GM23338 (cell line): ENCODE measurements at regions not wholly inside any gene's neighbourhood (a gene's known extent, or its start where the extent isn't known, plus 50 kb on each side); places are given as distances from the start of the nearest gene placed in this dataset.

Source experiments
- ATAC-seq: fragments of 200-7000 bp; cut with Tn5 transposase; 3 replicates; pipeline ENCODE4 v1.9.1; 2020
- DNase-seq: peaks from one replicate; pipeline ENCODE4 v3.0.0-alpha.2; 2015; ENCODE audit warnings: low spot score
- H2AFZ ChIP-seq: fragments of 200-600 bp; sonication (generic); 2 replicates; pipeline ENCODE4 v1.8.0; 2016; ENCODE audit warnings: antibody characterized with exemption, mild to moderate bottlenecking, moderate library complexity
- H3F3A ChIP-seq: fragments of 200-600 bp; sonication (generic); replicated peaks from 2 replicates; pipeline ENCODE4 v1.8.0; 2017; ENCODE audit warnings: antibody characterized with exemption, mixed run types, low read depth
- H3K27ac ChIP-seq: fragments of 200-600 bp; sonication (generic); 2 replicates; pipeline ENCODE4 v1.6.1; 2016; ENCODE audit warnings: low read depth
- H3K27me3 ChIP-seq: fragments of 200-600 bp; sonication (generic); 2 replicates; pipeline ENCODE4 v1.8.0; 2016; ENCODE audit warnings: mild to moderate bottlenecking, mixed run types, moderate library complexity; ENCODE audit not compliant: insufficient read depth
- H3K36me3 ChIP-seq: fragments of 200-600 bp; sonication (generic); 2 replicates; pipeline ENCODE4 v1.8.0; 2016; ENCODE audit warnings: mild to moderate bottlenecking; ENCODE audit not compliant: insufficient read depth
- H3K4me1 ChIP-seq: fragments of 200-600 bp; sonication (generic); 2 replicates; pipeline ENCODE4 v1.8.0; 2016; ENCODE audit warnings: mild to moderate bottlenecking, moderate library complexity; ENCODE audit not compliant: insufficient read depth
- H3K4me2 ChIP-seq: fragments of 200-600 bp; sonication (generic); 2 replicates; pipeline ENCODE4 v1.7.1; 2017; ENCODE audit warnings: mixed run types
- H3K4me3 ChIP-seq: fragments of 200-600 bp; sonication (generic); 2 replicates; pipeline ENCODE4 v1.6.1; 2016; ENCODE audit warnings: mixed run types
- H3K79me2 ChIP-seq: fragments of 200-600 bp; sonication (generic); replicated peaks from 2 replicates; pipeline ENCODE4 v1.8.0; 2017; ENCODE audit warnings: mild to moderate bottlenecking; ENCODE audit not compliant: insufficient read depth
- H3K9me2 ChIP-seq: fragments of 200-600 bp; sonication (generic); 2 replicates; pipeline ENCODE4 v1.8.0; 2017; ENCODE audit not compliant: insufficient read depth
- H4K20me1 ChIP-seq: fragments of 200-600 bp; sonication (generic); replicated peaks from 2 replicates; pipeline ENCODE4 v1.8.0; 2017; ENCODE audit warnings: mild to moderate bottlenecking; ENCODE audit not compliant: insufficient read depth
- H3K27ac Mint-ChIP-seq: 2 replicates; pipeline ENCODE4 v1.8.0; 2020; ENCODE audit warnings: inconsistent platforms, mild to moderate bottlenecking, moderate library complexity, mixed read lengths
- H3K27me3 Mint-ChIP-seq: 3 replicates; pipeline ENCODE4 v1.8.0; 2022; ENCODE audit warnings: low read depth, mild to moderate bottlenecking, moderate library complexity, mixed read lengths, inconsistent platforms; ENCODE audit not compliant: insufficient read depth, poor library complexity
- H3K36me3 Mint-ChIP-seq: 3 replicates; pipeline ENCODE4 v1.8.0; 2021; ENCODE audit warnings: low read depth, mild to moderate bottlenecking, inconsistent platforms, moderate library complexity, mixed read lengths
- H3K4me1 Mint-ChIP-seq: 3 replicates; pipeline ENCODE4 v1.8.0; 2020; ENCODE audit warnings: mild to moderate bottlenecking, inconsistent platforms, mixed read lengths
- H3K4me3 Mint-ChIP-seq: 3 replicates; pipeline ENCODE4 v1.8.0; 2021; ENCODE audit warnings: moderate library complexity, mild to moderate bottlenecking, inconsistent platforms, mixed read lengths
- H3K9me3 Mint-ChIP-seq: 3 replicates; pipeline ENCODE4 v1.8.0; 2020; ENCODE audit warnings: moderate library complexity, mild to moderate bottlenecking, inconsistent platforms, mixed read lengths
- CREB1 ChIP-seq: fragments of 250-450 bp; sonication (Bioruptor Pico); IDR thresholded peaks from 2 replicates; pipeline ENCODE4 v1.5.0; 2020; ENCODE audit warnings: low read depth, mild to moderate bottlenecking, moderate library complexity
- EZH2phosphoT487 ChIP-seq: fragments of 200-600 bp; sonication (generic); IDR thresholded peaks from one replicate; pipeline ENCODE4 v1.8.1; 2018; ENCODE audit warnings: antibody characterized with exemption; ENCODE audit not compliant: unreplicated experiment
- POLR2AphosphoS5 ChIP-seq: IDR thresholded peaks from 2 replicates; pipeline ENCODE4 v1.6.1; 2016; ENCODE audit warnings: antibody characterized with exemption, low read depth
- ZNF114 ChIP-seq: fragments of 250-450 bp; sonication (Bioruptor Pico); IDR thresholded peaks from 2 replicates; pipeline ENCODE4 v1.5.0; 2020; ENCODE audit warnings: mild to moderate bottlenecking, moderate library complexity
- ZNF331 ChIP-seq: fragments of 250-450 bp; sonication (Bioruptor Pico); IDR thresholded peaks from 2 replicates; pipeline ENCODE4 v1.5.0; 2020; ENCODE audit warnings: low read depth, mild to moderate bottlenecking, moderate library complexity
- TF ChIP-seq, protein P1 (sequence below): fragments of 250-450 bp; sonication (Bioruptor Pico); IDR thresholded peaks from 2 replicates; pipeline ENCODE4 v1.5.0; 2020; ENCODE audit warnings: mild to moderate bottlenecking, moderate library complexity
- TF ChIP-seq, protein P2 (sequence below): IDR thresholded peaks from 2 replicates; pipeline ENCODE4 v1.6.1; 2016; ENCODE audit warnings: antibody characterized with exemption
- TF ChIP-seq, protein P3 (sequence below), 2 experiments: fragments of 200-600 bp in 1 of 2; sonication (generic) in 1 of 2; conservative IDR thresholded peaks; 2 replicates each; pipeline versions ENCODE4 v1.5.1 to v1.6.1; 2016 to 2017; ENCODE audit warnings: antibody characterized with exemption in 2 of 2, low read depth in 2 of 2, mild to moderate bottlenecking in 2 of 2, moderate library complexity in 1 of 2

DNA sequence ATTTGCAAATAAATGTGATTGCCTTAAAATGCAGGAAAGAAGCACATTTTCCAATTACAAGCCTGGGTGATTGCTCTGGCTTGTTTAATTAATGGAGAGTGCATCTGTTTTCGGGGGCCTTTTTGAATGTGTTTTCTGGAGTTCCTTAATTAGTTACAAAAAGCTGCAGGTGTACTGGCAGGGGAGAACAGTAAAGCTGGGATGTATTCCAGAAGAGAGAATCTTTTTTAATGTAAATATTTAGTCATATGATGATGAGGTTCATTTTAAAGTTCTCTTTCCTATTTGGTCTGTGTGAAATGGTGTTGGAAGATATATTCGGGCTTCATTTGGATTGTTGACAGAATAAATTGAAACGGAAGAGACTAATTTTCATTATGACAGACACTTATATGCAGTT, 70.9 kb upstream of the N4BP1 start (continued):
- TF ChIP-seq, protein P1, sequence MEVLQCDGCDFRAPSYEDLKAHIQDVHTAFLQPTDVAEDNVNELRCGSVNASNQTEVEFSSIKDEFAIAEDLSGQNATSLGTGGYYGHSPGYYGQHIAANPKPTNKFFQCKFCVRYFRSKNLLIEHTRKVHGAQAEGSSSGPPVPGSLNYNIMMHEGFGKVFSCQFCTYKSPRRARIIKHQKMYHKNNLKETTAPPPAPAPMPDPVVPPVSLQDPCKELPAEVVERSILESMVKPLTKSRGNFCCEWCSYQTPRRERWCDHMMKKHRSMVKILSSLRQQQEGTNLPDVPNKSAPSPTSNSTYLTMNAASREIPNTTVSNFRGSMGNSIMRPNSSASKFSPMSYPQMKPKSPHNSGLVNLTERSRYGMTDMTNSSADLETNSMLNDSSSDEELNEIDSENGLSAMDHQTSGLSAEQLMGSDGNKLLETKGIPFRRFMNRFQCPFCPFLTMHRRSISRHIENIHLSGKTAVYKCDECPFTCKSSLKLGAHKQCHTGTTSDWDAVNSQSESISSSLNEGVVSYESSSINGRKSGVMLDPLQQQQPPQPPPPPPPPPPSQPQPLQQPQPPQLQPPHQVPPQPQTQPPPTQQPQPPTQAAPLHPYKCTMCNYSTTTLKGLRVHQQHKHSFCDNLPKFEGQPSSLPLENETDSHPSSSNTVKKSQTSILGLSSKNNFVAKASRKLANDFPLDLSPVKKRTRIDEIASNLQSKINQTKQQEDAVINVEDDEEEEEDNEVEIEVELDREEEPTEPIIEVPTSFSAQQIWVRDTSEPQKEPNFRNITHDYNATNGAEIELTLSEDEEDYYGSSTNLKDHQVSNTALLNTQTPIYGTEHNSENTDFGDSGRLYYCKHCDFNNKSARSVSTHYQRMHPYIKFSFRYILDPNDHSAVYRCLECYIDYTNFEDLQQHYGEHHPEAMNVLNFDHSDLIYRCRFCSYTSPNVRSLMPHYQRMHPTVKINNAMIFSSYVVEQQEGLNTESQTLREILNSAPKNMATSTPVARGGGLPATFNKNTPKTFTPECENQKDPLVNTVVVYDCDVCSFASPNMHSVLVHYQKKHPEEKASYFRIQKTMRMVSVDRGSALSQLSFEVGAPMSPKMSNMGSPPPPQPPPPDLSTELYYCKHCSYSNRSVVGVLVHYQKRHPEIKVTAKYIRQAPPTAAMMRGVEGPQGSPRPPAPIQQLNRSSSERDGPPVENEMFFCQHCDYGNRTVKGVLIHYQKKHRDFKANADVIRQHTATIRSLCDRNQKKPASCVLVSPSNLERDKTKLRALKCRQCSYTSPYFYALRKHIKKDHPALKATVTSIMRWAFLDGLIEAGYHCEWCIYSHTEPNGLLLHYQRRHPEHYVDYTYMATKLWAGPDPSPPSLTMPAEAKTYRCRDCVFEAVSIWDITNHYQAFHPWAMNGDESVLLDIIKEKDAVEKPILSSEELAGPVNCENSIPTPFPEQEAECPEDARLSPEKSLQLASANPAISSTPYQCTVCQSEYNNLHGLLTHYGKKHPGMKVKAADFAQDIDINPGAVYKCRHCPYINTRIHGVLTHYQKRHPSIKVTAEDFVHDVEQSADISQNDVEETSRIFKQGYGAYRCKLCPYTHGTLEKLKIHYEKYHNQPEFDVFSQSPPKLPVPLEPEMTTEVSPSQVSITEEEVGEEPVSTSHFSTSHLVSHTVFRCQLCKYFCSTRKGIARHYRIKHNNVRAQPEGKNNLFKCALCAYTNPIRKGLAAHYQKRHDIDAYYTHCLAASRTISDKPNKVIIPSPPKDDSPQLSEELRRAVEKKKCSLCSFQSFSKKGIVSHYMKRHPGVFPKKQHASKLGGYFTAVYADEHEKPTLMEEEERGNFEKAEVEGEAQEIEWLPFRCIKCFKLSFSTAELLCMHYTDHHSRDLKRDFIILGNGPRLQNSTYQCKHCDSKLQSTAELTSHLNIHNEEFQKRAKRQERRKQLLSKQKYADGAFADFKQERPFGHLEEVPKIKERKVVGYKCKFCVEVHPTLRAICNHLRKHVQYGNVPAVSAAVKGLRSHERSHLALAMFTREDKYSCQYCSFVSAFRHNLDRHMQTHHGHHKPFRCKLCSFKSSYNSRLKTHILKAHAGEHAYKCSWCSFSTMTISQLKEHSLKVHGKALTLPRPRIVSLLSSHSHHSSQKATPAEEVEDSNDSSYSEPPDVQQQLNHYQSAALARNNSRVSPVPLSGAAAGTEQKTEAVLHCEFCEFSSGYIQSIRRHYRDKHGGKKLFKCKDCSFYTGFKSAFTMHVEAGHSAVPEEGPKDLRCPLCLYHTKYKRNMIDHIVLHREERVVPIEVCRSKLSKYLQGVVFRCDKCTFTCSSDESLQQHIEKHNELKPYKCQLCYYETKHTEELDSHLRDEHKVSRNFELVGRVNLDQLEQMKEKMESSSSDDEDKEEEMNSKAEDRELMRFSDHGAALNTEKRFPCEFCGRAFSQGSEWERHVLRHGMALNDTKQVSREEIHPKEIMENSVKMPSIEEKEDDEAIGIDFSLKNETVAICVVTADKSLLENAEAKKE, result no peak
- no peak for TF ChIP-seq CREB1 (CRISPR knock-in tag)
- TF ChIP-seq, protein P2, sequence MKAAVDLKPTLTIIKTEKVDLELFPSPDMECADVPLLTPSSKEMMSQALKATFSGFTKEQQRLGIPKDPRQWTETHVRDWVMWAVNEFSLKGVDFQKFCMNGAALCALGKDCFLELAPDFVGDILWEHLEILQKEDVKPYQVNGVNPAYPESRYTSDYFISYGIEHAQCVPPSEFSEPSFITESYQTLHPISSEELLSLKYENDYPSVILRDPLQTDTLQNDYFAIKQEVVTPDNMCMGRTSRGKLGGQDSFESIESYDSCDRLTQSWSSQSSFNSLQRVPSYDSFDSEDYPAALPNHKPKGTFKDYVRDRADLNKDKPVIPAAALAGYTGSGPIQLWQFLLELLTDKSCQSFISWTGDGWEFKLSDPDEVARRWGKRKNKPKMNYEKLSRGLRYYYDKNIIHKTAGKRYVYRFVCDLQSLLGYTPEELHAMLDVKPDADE, result no peak
- TF ChIP-seq ZNF331 (CRISPR knock-in tag), result no peak
- no peak for TF ChIP-seq ZNF114 (CRISPR knock-in tag)
- TF ChIP-seq EZH2phosphoT487, result no peak
- no peak for TF ChIP-seq POLR2AphosphoS5

DNA sequence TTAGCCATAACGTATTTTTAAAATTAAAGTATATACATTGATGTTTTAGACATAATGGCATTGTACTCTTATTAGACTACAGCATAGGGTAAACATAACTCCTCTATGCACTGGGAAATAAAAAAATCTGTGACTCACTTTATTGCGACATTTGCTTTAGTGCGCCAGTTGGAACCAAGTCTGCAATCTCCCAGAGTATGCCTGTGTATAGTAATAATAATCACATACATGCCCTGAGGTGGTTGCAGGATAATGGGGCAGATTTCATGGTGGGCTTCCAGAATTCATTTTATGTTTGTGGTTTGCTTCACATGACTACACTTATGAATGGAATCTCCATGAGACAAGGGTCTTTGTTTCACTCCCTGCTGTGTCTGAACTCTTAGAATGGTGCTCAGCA, 66.9 kb upstream of the N4BP1 start:
- Mint-ChIP-seq H3K9me3 (peaks cover 10% of the 10 kb centered on the region; the same call in 2 of the 3 replicates), H3K36me3 (no peaks in the 10 kb centered on the region), H3K4me1 (peaks cover 11% of the 10 kb centered on the region; the same call in 2 of the 3 replicates), H3K27ac (no peak overlapping the region), H3K27me3 (peaks cover 1% of the 10 kb centered on the region), H3K4me3 (no peak overlapping the region)
- peaks cover 10% of the 10 kb centered on the region; the same call in 1 of the 2 replicates for H3K4me1 ChIP-seq
- H3K4me2 ChIP-seq, result no peak overlapping the region
- no peaks in the 10 kb centered on the region for H4K20me1 ChIP-seq
- ATAC-seq, result no peak
- no peaks in the 10 kb centered on the region for H3K36me3 ChIP-seq
- no peaks in the 10 kb centered on the region for H3K79me2 ChIP-seq
- H3K27ac ChIP-seq, result no peak overlapping the region
- peaks cover 12% of the 10 kb centered on the region; the same call in 1 of the 2 replicates for H3K9me2 ChIP-seq
- no peaks in the 10 kb centered on the region for H3F3A ChIP-seq
- no peaks in the 10 kb centered on the region for H3K27me3 ChIP-seq
- no peak for DNase-seq
- no peak overlapping the region for H2AFZ ChIP-seq
- no peak overlapping the region for H3K4me3 ChIP-seq
- TF ChIP-seq ZNF331 (CRISPR knock-in tag) (no peak), EZH2phosphoT487 (no peak), ZNF114 (CRISPR knock-in tag) (no peak), CREB1 (CRISPR knock-in tag) (no peak)
- TF ChIP-seq, protein P3, sequence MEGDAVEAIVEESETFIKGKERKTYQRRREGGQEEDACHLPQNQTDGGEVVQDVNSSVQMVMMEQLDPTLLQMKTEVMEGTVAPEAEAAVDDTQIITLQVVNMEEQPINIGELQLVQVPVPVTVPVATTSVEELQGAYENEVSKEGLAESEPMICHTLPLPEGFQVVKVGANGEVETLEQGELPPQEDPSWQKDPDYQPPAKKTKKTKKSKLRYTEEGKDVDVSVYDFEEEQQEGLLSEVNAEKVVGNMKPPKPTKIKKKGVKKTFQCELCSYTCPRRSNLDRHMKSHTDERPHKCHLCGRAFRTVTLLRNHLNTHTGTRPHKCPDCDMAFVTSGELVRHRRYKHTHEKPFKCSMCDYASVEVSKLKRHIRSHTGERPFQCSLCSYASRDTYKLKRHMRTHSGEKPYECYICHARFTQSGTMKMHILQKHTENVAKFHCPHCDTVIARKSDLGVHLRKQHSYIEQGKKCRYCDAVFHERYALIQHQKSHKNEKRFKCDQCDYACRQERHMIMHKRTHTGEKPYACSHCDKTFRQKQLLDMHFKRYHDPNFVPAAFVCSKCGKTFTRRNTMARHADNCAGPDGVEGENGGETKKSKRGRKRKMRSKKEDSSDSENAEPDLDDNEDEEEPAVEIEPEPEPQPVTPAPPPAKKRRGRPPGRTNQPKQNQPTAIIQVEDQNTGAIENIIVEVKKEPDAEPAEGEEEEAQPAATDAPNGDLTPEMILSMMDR (conservative IDR thresholded peaks at IDR 0.05; ENCODE audit: low read depth in 2 of 2), result no peak
